B cell (primary cell): ENCODE measurements at regions not wholly inside any gene's neighbourhood (a gene's known extent, or its start where the extent isn't known, plus 50 kb on each side); places are given as distances from the start of the nearest gene placed in this dataset.

Experiments
- ATAC-seq: fragments of 200-7000 bp; cut with Tn5 transposase; one replicate; pipeline ENCODE4 v1.10.0; 2021; ENCODE audit warnings: low read depth, mild to moderate bottlenecking, moderate number of reproducible peaks, moderate library complexity
- CTCF ChIA-PET: fragments of 350-600 bp; sonication (Branson Sonifier 250); formaldehyde crosslinking; loops from one replicate; lab custom pipeline; 2021; ENCODE audit warnings: antibody characterized with exemption, inconsistent platforms; lab: Charles Lee
- POLR2A ChIA-PET: fragments of 350-600 bp; sonication (Branson Sonifier 250); formaldehyde crosslinking; loops from one replicate; lab custom pipeline; 2021; ENCODE audit warnings: antibody characterized with exemption; lab: Charles Lee
- DNase-seq: peaks from one replicate; pipeline ENCODE4 v3.0.0; 2013
- H2AFZ ChIP-seq: 2 replicates; pipeline ENCODE4 v1.6.1; 2012; ENCODE audit warnings: mild to moderate bottlenecking, low read depth, low read length; ENCODE audit not compliant: insufficient read depth, poor library complexity, severe bottlenecking
- H3K27ac ChIP-seq, 2 donors: 1 replicate in 1 of 2; 2 replicates in 1 of 2; pipeline ENCODE4 v1.5.1; 2012 to 2013; ENCODE audit warnings: low read length in 2 of 2, mild to moderate bottlenecking in 2 of 2, moderate library complexity in 1 of 2
- H3K27me3 ChIP-seq, 4 experiments: fragments of 200-600 bp in 1 of 4; sonication (generic) in 1 of 4; replicated peaks in 1 of 4; 1 replicate in 2 of 4; 2 replicates in 2 of 4; pipeline versions ENCODE4 v1.6.1 to v1.7.0; 2013 to 2016; ENCODE audit warnings: low read length in 3 of 4, mild to moderate bottlenecking in 2 of 4, mixed read lengths in 1 of 4, moderate library complexity in 1 of 4; ENCODE audit not compliant: insufficient read depth in 4 of 4, control insufficient read depth in 3 of 4; ENCODE audit errors: control extremely low read depth in 1 of 4
- H3K36me3 ChIP-seq, 2 experiments: replicated peaks in 1 of 2; 1 replicate in 1 of 2; 2 replicates in 1 of 2; pipeline versions ENCODE4 v1.6.1 to v1.7.1; 2013; ENCODE audit warnings: low read length in 1 of 2; ENCODE audit not compliant: insufficient read depth in 2 of 2, control insufficient read depth in 1 of 2; ENCODE audit errors: control extremely low read depth in 1 of 2, extremely low read depth in 1 of 2
- H3K4me1 ChIP-seq, 2 donors: fragments of 200-600 bp in 1 of 2; sonication (generic) in 1 of 2; 1 replicate in 1 of 2; 2 replicates in 1 of 2; pipeline versions ENCODE4 v1.5.1 to v1.6.1; 2013 to 2017; ENCODE audit warnings: low read length in 2 of 2; ENCODE audit not compliant: control insufficient read depth in 2 of 2, insufficient read depth in 2 of 2
- H3K4me2 ChIP-seq: replicated peaks from 2 replicates; pipeline ENCODE3; 2012; ENCODE audit warnings: mild to moderate bottlenecking, low read depth, low read length; ENCODE audit not compliant: poor library complexity, severe bottlenecking
- H3K4me3 ChIP-seq, 5 experiments: fragments of 200-600 bp in 1 of 5; sonication (generic) in 1 of 5; 1 replicate in 3 of 5; 2 replicates in 2 of 5; pipeline versions ENCODE4 v1.5.1 to v1.7.0; 2011 to 2016; ENCODE audit warnings: low read length in 4 of 5, mild to moderate bottlenecking in 4 of 5, low read depth in 2 of 5, control low read depth in 1 of 5, moderate library complexity in 1 of 5; ENCODE audit not compliant: insufficient read depth in 1 of 5; ENCODE audit errors: control extremely low read depth in 1 of 5, extremely low read depth in 1 of 5
- H3K79me2 ChIP-seq: fragments of 200-600 bp; sonication (generic); one replicate; pipeline ENCODE4 v1.6.0; 2016; ENCODE audit warnings: low read length; ENCODE audit not compliant: control insufficient read depth, insufficient read depth
- H3K9ac ChIP-seq: fragments of 200-600 bp; sonication (generic); 2 replicates; pipeline ENCODE4 v1.6.1; 2017; ENCODE audit warnings: mild to moderate bottlenecking, low read length, moderate library complexity
- H3K9me3 ChIP-seq, 3 donors: one replicate each; pipeline versions ENCODE4 v1.6.1 to v1.7.1; 2013; ENCODE audit warnings: low read length in 2 of 3; ENCODE audit not compliant: control insufficient read depth in 2 of 3, insufficient read depth in 1 of 3; ENCODE audit errors: control extremely low read depth in 1 of 3
- H4K20me1 ChIP-seq: 2 replicates; pipeline ENCODE4 v1.6.0; 2012; ENCODE audit warnings: mild to moderate bottlenecking, low read length; ENCODE audit not compliant: insufficient read depth, control insufficient read depth, poor library complexity, severe bottlenecking
- H3K27ac Mint-ChIP-seq: one replicate; pipeline ENCODE4 v1.8.0; 2021; ENCODE audit warnings: mixed read lengths
- H3K27me3 Mint-ChIP-seq: one replicate; pipeline ENCODE4 v1.8.0; 2021; ENCODE audit warnings: mixed read lengths
- H3K4me1 Mint-ChIP-seq: one replicate; pipeline ENCODE4 v1.8.0; 2021; ENCODE audit warnings: mixed read lengths
- H3K4me3 Mint-ChIP-seq: one replicate; pipeline ENCODE4 v1.8.0; 2021; ENCODE audit warnings: mixed read lengths
- H3K9me3 Mint-ChIP-seq: one replicate; pipeline ENCODE4 v1.8.0; 2022; ENCODE audit warnings: mixed read lengths; ENCODE audit not compliant: insufficient read depth
- CTCF ChIP-seq: fragments of 200-600 bp; IDR thresholded peaks from one replicate; pipeline ENCODE4 v1.8.0; 2022; ENCODE audit warnings: antibody characterized with exemption, mild to moderate bottlenecking
- EZH2 ChIP-seq: IDR thresholded peaks from 2 replicates; pipeline ENCODE4 v1.6.1; 2012; ENCODE audit warnings: borderline replicate concordance, low read depth, mild to moderate bottlenecking, moderate library complexity, low read length; ENCODE audit not compliant: insufficient read depth, poor library complexity, severe bottlenecking
- WGBS: methylation state at CpG from one replicate; pipeline ENCODE4 v1.1.5; 2013; ENCODE audit warnings: missing lambda C conversion rate; ENCODE audit not compliant: insufficient coverage; 5-methylcytosine and 5-hydroxymethylcytosine counted together
- intact Hi-C: fragments of 100-400 bp; cut with micrococcal nuclease; formaldehyde crosslinking; loops from one replicate; pipeline ENCODE4 v1.10.0; 2022

- DNase-seq (no peak), ATAC-seq (no peak)
- Mint-ChIP-seq H3K27me3 (no peaks in the 10 kb centered on the region), H3K4me3 (no peak overlapping the region), H3K9me3 (no peaks in the 10 kb centered on the region), H3K27ac (no peak overlapping the region), H3K4me1 (no peaks in the 10 kb centered on the region)
- H3K27ac ChIP-seq, result no peak overlapping the region
- 82% methylated on average over 13 of the region's 16 CpGs for WGBS
- no peaks in the 10 kb centered on the region for H4K20me1 ChIP-seq
- no peak overlapping the region for H3K4me3 ChIP-seq
- peaks cover 0 to 16% (median 0%) of the 10 kb centered on the region in 3 donors for H3K9me3 ChIP-seq
- no peak overlapping the region for H3K9ac ChIP-seq
- no peak overlapping the region for H2AFZ ChIP-seq
- no peaks in the 10 kb centered on the region for H3K27me3 ChIP-seq
- intact Hi-C loops, result no loop called here
- H3K79me2 ChIP-seq, result no peaks in the 10 kb centered on the region
- H3K4me1 ChIP-seq, result no peaks in the 10 kb centered on the region
- CTCF ChIA-PET, result no interaction called here
- no peaks in the 10 kb centered on the region for H3K36me3 ChIP-seq
- POLR2A ChIA-PET, result no interaction called here
- no peak overlapping the region for H3K4me2 ChIP-seq
- TF ChIP-seq EZH2, result no peak
- TF ChIP-seq CTCF, result no peak
Observed at GRCh38 chr16:5850632-5851392, 753.2 kb upstream of the EEF2KMT start.

GRCh38 chr16:5845046-5845445 is 747.5 kb upstream of the EEF2KMT start:
- Histone ChIP-seq H4K20me1 (no peaks in the 10 kb centered on the region), H3K36me3 (no peaks in the 10 kb centered on the region), H3K79me2 (no peaks in the 10 kb centered on the region), H3K9ac (no peak overlapping the region), H3K4me3 (no peak overlapping the region), H3K27me3 (no peaks in the 10 kb centered on the region), H2AFZ (no peak overlapping the region), H3K27ac (no peak overlapping the region), H3K4me2 (no peak overlapping the region), H3K9me3 (no peaks in the 10 kb centered on the region), H3K4me1 (no peaks in the 10 kb centered on the region)
- Mint-ChIP-seq H3K4me1 (no peaks in the 10 kb centered on the region), H3K27me3 (no peaks in the 10 kb centered on the region), H3K27ac (no peak overlapping the region), H3K4me3 (no peak overlapping the region), H3K9me3 (peaks cover 3% of the 10 kb centered on the region)
- no peak for TF ChIP-seq CTCF
- no peak for TF ChIP-seq EZH2
- ATAC-seq (no peak), DNase-seq (no peak)
- WGBS, result 17% methylated on average over 1 of the region's 3 CpGs
- ChIA-PET CTCF (no interaction called here), POLR2A (no interaction called here)
- intact Hi-C loops, result no loop called here
